Head of caudate nucleus (tissue), 42 donors: ENCODE measurements at regions not wholly inside any gene's neighbourhood (a gene's known extent, or its start where the extent isn't known, plus 50 kb on each side); places are given as distances from the start of the nearest gene placed in this dataset.

Experiments used
- DNase-seq, 42 donors: peaks; one replicate each; pipeline versions ENCODE4 v3.0.0 to v3.0.0-alpha.2; 2020 to 2021; ENCODE audit warnings: mixed read lengths in 7 of 42
- intact Hi-C: fragments of 100-400 bp; cut with DNase I; formaldehyde crosslinking; loops from one replicate; pipeline ENCODE4 v1.15.0; 2022

DNA sequence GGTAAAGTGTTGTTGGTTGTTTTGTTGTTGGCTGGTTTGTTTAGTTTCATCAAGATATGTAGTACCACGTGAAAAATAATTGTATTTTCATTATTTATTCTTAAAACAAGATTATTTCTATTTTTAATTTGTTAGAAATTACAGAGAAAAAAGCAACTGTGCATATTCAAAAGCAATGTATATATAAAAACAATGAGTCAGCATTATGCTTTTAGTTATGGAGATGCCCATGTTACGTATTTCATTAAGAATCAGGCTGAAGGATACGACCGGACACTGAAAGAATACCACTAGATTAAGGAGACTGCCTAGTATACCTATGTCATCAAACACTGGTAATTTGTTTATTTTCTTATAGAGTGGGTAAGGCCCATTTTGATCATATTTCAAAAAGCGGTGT is 1188.4 kb upstream of the NXPH2 start:
- no peak for DNase-seq

DNA sequence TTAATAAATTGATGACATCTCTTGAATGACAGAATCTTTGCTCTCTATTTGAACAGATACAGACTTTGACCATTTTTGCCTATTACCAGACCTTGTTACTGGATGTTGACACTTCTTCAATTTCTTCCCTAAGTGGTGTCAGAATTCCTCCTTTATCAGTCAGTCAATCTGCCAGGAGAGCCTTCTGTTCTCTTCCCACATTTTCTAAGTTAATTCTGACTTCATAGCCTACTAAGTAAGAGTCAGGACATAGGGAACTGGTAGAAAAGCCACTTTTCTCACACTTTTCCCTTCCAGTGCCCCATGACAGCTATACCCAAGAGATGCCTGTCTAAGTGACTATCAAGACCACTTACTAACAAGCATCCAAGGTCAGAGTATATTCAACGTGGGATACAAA is 1187.5 kb upstream of the NXPH2 start:
- DNase-seq = no peak
- intact Hi-C loops = no loop called here

More for the DNA sequence above, 1188.4 kb upstream of the NXPH2 start:
- intact Hi-C loops = no loop called here

DNA sequence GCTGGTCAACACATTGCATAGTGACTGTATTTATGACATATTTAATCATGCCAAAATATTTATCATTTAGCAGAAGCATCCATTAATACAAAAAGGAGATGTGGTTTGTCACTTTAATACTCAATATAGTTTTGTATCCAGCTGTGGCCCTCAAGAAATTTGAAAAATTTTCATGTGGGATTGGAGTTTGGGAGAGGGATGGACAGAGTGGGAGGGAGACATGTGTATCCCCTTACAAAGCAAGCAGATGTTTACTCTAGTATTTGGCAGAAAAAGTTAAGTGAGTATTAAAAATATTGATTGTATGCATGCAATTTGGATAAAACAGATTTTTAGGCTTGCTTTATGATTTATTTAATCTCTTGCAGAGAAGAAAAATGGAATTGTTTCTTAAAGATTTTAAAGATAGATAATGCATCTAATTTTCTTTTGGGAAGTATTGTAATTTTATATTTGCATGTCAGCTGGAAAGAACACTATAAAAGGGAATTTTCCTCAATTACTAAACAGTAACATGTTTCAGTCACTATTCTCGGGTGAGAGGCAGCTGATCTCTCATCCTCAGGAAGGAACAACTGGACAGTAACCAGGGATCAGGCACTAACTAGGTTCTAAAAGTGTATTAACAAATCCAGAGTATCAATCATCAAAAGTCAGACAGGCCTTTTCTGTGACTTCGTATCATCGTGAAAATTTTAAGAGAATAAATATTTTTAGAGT is 1184.7 kb upstream of the NXPH2 start:
- no peak for DNase-seq

DNA sequence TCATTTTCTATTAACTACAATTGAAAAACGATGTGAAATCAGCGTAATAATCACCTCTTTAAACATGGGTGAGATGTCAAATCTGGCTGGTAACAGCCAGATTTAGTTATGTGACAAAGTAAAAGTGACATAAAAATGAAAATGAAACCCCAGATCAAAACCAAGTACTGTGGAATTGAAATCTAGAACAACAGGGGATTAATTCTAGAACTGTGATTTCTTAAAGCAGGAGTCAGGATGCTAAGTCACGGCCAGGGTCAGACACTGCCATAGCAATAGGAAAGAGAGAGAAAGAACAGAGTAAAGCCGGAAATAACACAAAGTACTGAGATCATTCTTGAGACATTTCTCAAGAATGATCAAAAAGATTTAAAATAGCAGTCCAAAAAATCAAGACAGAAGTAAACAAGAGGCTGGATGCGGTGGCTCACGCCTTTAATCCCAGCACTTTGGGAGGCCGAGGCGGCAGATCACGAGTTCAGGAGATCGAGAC is 1183.7 kb upstream of the NXPH2 start:
- intact Hi-C loops = no loop called here
- no peak for DNase-seq

More for the DNA sequence above, 1184.7 kb upstream of the NXPH2 start:
- intact Hi-C loops = no loop called here

DNA sequence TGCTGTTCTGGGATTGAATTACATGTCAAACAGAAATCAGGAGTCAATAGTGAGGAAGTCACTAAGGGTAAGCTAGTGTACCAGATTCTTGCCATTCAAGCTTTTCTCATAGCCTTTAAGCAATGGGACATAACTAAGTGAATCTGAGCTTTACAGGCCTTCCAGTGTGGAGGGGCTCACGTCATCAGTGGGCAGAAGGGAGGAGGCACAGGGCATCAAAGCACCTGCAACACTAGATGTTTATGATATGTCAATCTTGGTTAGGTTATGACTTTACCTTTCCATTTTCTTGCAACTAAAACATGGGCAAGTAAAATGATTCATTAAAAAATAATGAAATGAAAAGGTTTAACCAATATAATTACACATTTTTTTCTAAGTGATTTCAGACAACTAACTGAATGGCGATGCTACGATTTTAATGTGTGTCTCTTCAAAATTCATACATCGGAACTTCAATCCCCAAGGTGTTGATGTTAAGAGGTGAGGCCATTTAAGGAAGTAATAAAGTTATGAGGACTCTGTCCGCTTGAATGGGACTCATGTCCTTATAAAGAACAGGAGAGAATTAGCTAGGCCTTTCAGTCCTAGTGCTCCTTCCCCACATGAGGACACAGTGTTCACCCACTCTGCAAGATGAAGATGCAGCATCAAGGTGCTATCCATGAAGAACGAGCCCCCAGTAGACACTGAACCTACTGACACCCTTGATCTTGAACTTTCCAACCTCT is 1169.2 kb upstream of the NXPH2 start:
- DNase-seq = no peak
- intact Hi-C loops = no loop called here

DNA sequence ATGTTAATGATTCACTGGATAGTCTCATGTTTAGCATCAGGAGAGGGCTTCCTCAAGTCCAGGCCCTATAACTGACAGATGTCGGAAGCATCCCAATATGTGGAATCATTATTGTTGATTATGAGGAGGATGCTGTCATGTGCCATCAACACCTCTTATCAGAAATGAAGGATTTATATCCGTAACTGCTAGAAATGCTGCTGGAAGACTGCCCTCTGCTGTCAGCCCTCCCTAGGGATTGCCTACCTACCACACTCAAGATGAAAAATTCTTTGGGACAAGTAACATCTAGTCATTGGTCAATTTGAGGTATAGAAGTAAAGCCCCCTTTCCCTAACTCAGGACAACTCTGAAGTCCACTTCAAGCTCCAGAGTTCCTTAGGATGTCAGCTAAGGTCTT is 1166.5 kb upstream of the NXPH2 start:
- intact Hi-C loops = no loop called here
- DNase-seq = no peak

DNA sequence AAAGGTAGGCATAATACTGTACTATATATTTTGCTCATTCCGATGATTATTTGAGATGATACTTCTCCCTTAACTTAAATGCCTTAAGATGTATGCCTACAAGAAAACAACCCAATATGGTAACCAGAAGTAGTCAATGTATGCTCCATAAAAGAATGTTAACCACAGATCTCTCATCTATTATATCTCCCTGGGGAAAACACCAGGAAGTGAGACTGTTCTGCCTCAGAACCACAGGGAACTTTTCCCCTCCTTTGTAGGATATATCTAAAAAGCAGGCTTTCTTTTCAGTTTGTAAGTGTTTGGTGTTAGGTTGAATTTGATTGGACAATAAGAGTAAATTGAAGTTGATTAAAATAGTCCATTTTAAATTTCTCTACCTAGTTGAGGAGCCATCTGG is 1160.5 kb upstream of the NXPH2 start:
- intact Hi-C loops = no loop called here
- no peak for DNase-seq

DNA sequence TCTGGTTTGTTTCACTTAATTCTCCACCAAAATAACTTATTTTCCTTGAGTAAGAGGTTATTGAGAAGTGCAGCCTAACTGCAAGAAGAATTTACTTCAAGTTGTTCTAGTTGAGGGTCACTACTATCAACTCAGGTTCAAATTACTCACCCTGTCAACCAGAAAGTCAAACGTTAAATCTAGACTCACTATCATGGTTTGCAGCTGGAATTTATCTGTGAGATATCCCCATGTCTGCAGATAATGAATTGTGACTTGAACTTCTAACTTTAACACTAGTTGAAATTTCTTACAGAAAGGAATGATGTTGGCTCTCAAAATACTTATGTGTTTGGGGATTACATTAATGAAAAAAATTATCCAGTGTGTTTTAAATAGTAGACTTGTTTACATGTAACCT is 1145.7 kb upstream of the NXPH2 start:
- intact Hi-C loops = no loop called here
- no peak for DNase-seq

DNA sequence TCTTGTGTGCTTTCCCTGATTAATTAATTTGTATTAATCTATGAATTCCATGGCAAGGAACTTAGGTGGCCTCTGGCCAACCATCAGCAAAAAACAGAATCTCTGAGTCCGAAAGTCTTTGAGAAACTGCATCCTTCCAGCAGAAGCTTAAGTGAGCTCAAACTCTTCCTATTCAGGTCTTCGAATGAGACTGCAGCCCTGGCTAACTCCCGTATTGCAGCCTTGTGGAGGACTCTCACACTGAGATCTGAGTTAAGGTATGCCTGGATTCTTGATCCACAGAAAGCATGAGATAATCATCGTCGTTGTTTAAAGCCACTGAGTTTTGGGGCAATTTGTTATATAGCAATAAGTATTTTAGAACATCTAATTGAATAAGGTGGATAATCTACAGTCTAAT is 1143.9 kb upstream of the NXPH2 start:
- intact Hi-C loops = no loop called here
- DNase-seq = no peak

DNA sequence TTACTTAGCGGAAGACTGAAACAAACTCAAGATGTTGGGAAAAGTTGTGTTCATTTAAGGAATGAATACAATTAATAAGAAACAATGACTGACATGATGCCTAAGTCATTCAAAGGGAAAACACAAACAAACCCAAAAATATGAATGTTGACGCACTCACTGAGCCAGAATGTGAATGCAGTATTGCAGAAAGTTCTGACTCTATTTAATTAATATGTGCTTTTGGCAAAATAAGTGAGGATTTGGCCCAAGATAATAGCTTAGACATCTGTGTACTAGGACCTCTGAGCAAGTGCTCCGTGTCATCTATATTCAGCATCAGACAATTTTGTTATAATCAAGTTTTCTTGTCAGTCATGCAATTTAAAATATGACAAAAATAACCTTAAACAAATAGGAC is 1138.8 kb upstream of the NXPH2 start:
- intact Hi-C loops = no loop called here

DNA sequence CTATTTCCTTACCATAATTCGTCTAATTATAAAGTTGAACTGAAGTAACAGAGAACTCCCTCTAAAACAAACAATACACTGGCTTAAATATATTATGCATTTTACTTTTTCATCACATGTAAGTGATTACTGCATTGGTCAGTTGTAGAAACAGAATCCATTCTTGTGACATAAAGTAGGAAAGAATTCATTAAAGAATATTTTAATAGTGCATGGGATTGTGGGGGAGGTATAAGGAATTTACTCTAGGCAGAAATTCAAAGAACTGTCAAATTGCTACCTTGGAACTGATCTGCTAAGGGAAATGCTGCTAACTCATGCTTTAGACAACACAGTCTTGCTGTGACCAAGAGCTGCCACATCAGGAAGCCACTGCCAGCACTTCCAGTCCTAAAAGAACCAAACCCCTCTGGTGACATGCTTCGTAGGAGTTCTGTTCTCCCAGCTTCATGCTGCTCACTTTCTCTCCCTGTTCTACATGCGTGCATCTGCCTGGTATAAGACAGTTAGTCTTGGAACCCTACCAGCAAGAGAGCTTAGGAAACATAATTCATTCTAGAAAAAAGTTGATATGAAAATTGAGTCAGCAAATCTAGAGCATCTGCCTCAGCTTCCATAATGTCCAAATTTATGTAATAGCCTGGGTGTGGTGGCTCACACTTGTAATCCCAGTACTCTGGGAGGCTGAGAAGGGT is 1137.6 kb upstream of the NXPH2 start:
- DNase-seq = peak in 2 of 42 donors; percentile 3 to 6
- intact Hi-C loops = no loop called here

More for the DNA sequence above, 1138.8 kb upstream of the NXPH2 start:
- no peak for DNase-seq

DNA sequence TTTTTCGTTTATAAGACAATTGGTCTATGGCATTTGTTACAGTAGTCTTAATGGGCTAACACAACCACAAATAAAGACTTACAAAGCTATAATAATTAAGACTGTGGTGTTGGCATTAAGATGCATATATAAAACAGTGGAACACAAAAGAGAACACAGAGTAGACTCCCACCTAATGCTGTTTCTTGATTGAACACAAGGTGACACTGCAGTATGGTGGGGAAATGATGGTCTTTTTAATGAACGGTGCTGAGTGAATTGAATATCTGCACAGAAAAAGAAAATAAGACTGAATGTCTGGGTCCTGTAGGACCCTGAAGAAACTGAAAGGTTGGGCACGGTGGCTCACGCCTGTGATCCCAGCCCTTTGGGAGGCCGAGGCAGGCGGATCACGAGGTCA is 1136.6 kb upstream of the NXPH2 start:
- DNase-seq = no peak
- intact Hi-C loops = no loop called here

DNA sequence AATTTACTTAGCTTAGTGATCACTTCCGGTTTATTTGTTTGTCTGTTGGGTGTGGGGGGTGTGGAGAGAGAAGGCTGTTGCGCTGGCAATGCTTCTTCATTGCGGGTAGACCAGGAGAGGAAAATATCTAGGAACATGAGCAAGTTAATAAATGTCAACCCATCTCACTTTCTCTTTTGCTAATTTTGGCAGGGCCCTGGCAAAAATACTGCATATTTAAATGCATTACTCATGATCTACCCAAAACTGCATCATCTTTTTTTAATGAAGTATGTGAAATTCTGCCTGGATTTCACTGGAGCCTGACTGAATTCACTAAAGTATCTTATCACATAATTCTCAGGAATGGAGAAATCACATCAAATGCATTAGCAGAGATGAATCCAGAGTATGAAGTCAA is 1131.0 kb upstream of the NXPH2 start:
- peak in 5 of 42 donors; percentile 2 to 47 (median 11) for DNase-seq
- intact Hi-C loops = no loop called here

DNA sequence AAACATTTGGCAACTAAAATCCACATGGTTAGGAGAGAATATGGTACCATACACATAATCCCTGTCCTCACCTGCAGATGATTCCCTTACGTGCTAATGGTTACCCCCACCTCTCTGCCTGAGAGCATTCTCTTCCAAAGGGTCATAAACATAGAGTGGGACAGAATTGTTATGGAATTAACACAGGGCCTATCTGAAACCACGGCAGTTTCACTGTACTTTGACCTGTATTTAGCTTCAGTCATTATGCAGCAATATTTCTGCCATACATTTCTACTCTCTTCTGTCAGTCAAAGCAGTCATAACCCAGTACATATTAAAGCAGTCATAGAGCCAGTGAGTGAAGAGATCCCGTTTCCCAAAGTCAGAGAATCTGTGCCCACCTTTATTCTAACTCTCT is 1128.9 kb upstream of the NXPH2 start:
- no peak for DNase-seq
- intact Hi-C loops = no loop called here

DNA sequence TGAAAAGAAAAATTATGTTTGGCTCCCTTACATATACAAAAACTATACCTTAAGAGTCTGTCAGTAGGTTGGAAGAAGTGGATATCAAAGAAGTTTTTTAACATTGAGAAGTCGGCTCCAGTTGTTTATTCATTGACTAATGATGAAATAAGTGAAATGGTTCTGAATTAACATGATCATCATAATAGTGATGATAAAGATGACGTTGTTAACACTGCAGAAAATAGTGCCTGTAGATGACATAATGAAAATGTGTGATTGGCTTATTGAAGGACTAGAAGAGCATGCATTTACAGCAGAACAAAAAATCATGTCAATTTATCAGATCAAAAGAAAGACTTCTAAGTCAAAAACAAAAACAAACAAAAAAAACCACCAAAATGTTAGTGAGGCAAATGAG is 1125.4 kb upstream of the NXPH2 start:
- no peak for DNase-seq

DNA sequence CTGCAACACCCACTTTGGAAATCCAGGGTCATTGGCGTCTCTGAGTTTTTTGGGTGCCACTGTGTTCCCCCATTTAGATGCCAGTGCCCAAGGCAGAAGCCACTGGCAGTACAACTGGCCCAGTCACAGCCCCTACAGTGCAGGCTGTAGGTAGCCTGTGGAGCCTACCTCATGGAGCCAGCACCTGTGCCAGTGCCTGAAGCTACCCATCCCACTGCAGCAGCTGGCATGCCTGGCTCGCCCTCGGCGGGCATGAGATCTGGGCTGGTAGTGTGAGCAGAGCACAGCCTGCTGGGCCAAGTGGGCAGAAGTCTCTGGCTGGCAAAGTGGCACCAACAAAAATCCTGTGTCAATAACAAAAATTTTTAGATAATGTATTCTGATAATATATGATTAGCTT is 1111.4 kb upstream of the NXPH2 start:
- intact Hi-C loops = no loop called here
- no peak for DNase-seq

More for the DNA sequence above, 1125.4 kb upstream of the NXPH2 start:
- intact Hi-C loops = no loop called here

DNA sequence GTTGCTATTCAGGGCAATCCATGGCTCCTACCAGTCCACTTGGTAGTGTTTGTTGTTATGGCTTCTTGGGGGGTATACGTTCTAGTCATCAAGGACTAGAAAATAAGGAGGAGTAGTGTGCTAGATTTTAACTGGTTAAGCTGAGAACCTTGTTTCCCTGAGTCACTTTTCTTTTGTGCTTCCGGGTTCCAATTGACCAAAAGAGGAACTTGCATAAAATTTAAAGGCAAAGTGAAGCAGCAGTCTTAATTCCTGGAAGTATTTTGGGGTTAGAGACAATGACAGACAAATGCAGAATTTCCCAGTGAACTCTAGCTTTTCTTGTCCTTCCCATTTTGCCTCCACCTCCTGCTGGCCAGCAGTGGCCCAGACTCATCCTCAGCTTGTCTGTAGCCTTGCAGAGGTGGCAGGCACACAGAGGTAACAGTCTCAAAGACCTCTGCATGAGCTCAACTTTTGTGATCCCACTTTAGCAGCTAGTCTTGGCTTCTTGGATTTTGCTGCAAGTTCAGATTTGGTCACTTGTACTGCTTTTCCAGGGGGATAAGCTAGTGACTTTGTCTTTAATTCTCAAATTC is 1105.8 kb upstream of the NXPH2 start:
- DNase-seq = no peak
- intact Hi-C loops = no loop called here

DNA sequence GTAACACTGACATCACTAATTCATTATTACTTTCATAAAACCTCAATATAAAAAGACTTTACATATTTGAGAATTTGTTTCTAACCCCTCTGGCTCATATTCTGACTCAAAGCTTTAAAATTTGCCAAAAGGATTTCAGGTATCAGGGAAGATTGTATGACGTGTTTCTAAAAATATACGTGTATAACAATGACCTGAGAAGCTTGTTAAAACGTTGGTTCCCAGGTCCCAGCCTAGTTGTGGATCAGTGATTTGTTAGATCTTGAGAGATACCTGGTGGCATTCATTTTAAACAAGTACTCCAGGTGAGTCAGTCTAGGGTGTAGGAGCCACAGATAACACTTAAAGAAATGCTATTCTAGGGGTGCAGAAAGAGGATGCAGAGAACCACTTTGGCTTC is 1096.8 kb upstream of the NXPH2 start:
- no peak for DNase-seq
- intact Hi-C loops = no loop called here

DNA sequence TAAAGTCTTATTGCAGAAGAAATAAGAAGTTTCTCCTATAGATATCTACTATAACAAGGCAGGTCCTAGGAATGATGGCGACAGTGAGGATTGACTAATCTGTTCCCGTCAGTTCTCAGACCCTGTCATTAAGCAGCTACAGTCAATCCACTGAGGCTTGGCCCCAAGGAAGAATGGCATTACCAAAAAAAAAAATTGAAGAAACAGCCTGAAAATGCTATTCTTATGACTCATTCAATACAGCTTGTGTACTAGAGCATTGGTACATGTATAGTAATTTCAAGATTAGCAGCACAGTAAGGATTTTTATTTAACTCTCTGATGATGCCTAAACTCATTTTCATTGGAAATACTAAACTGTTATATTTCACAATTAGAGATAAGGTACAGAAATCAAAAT is 1096.1 kb upstream of the NXPH2 start:
- no peak for DNase-seq
- intact Hi-C loops = no loop called here

DNA sequence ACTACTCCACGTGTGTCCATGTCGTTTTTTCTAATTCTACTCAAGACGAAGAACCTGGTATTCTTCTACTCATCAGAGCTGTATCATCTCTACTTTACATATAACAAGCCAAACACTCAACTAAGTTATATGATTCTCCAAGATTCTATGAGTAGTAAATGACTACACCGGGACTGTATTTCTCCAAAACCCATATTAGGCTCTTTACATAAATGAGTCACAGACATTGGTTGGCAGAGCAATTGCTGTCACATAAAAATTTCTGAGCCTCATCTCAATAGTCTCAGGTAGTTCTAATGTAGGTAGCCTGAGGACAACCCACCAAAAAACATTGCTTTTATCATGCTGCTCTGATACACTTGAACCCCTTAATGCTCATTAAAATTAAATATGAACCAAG is 1092.3 kb upstream of the NXPH2 start:
- intact Hi-C loops = no loop called here
- DNase-seq = no peak
